Lung (tissue), 11 donors: ENCODE measurements at regions not wholly inside any gene's neighbourhood (a gene's known extent, or its start where the extent isn't known, plus 50 kb on each side); places are given as distances from the start of the nearest gene placed in this dataset.

ENCODE experiments used
- ATAC-seq: fragments of 200-7000 bp; cut with Tn5 transposase; one replicate; pipeline ENCODE4 v1.9.1; 2020; ENCODE audit warnings: moderate number of reproducible peaks; ENCODE audit not compliant: insufficient read depth, low FRiP score
- DNase-seq, 3 donors: peaks; one replicate each; pipeline ENCODE4 v3.0.0-alpha.2; 2013 to 2017
- H3K27ac ChIP-seq, 2 donors: one replicate each; pipeline ENCODE4 v1.5.1; 2013; ENCODE audit warnings: mild to moderate bottlenecking in 2 of 2, moderate library complexity in 2 of 2, control low read depth in 1 of 2, inconsistent platforms in 1 of 2, low read depth in 1 of 2, low read length in 1 of 2
- H3K27me3 ChIP-seq, 3 donors: one replicate each; pipeline ENCODE4 v1.5.1; 2013; ENCODE audit warnings: low read length in 2 of 3; ENCODE audit not compliant: control insufficient read depth in 3 of 3, insufficient read depth in 3 of 3
- H3K36me3 ChIP-seq, 4 donors: one replicate each; pipeline ENCODE4 v1.5.1; 2013; ENCODE audit warnings: low read length in 4 of 4, mild to moderate bottlenecking in 1 of 4, moderate library complexity in 1 of 4; ENCODE audit not compliant: control insufficient read depth in 4 of 4, insufficient read depth in 4 of 4
- H3K4me1 ChIP-seq, 5 donors: one replicate each; pipeline ENCODE4 v1.5.1; 2013; ENCODE audit warnings: low read length in 5 of 5, mild to moderate bottlenecking in 2 of 5, moderate library complexity in 1 of 5; ENCODE audit not compliant: control insufficient read depth in 5 of 5, insufficient read depth in 5 of 5
- H3K4me3 ChIP-seq: one replicate; pipeline ENCODE4 v1.5.1; 2013; ENCODE audit warnings: mild to moderate bottlenecking, control low read depth, moderate library complexity
- H3K9ac ChIP-seq, 2 donors: one replicate each; pipeline ENCODE4 v1.5.1; 2013; ENCODE audit warnings: low read length in 2 of 2, control low read depth in 1 of 2; ENCODE audit not compliant: insufficient read depth in 1 of 2
- H3K9me3 ChIP-seq, 4 donors: one replicate each; pipeline ENCODE4 v1.5.1; 2013; ENCODE audit warnings: low read length in 3 of 4, mild to moderate bottlenecking in 1 of 4, moderate library complexity in 1 of 4; ENCODE audit not compliant: control insufficient read depth in 4 of 4, insufficient read depth in 3 of 4
- WGBS, 2 donors: extraction: QIAGEN DNeasy Blood & Tissue Kit; methylation state at CpG; one replicate each; pipeline ENCODE4 v1.1.7; 2013; 5-methylcytosine and 5-hydroxymethylcytosine counted together
- TF ChIP-seq, protein P1 (sequence below): IDR thresholded peaks from 2 replicates; pipeline ENCODE4 v1.5.1; 2012; ENCODE audit warnings: mild to moderate bottlenecking; ENCODE audit errors: control extremely low read depth, extremely low read depth
- donor health status: control.
- donor health status: control.
- donor health status: Bipolar disorder and iron deficiency.
- donor health status: healthy.
- donor health status: DM: yes; HTN: yes; CAD: no.

DNA sequence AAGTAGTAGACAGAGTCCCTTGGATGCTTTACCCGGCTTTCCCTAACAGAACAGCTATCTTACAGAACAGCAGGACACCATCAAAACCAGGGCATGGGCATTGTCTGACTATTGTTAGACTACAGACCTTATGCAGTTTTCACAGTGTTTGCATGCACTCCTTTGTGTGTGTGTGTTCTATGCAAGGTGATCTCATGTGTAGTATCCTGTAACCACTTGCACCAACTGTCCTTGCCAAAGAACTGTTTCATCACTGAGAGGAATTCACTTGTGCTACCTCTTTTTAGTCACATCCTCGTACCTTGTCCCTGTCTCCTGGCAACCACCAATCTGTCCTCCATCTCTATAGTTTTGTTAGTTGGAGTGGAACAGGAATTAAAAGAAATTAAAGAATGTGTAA lies 183.6 kb upstream of the PZP start:
- Histone ChIP-seq H3K27ac (no peak overlapping the region), H3K36me3 (peaks cover 0 to 15% (median 0%) of the 10 kb centered on the region in 4 donors), H3K9me3 (no peaks in the 10 kb centered on the region), H3K4me3 (no peak overlapping the region), H3K4me1 (peaks cover 0 to 2% (median 0%) of the 10 kb centered on the region in 5 donors), H3K9ac (no peak overlapping the region), H3K27me3 (no peaks in the 10 kb centered on the region)
- TF ChIP-seq, protein P1, sequence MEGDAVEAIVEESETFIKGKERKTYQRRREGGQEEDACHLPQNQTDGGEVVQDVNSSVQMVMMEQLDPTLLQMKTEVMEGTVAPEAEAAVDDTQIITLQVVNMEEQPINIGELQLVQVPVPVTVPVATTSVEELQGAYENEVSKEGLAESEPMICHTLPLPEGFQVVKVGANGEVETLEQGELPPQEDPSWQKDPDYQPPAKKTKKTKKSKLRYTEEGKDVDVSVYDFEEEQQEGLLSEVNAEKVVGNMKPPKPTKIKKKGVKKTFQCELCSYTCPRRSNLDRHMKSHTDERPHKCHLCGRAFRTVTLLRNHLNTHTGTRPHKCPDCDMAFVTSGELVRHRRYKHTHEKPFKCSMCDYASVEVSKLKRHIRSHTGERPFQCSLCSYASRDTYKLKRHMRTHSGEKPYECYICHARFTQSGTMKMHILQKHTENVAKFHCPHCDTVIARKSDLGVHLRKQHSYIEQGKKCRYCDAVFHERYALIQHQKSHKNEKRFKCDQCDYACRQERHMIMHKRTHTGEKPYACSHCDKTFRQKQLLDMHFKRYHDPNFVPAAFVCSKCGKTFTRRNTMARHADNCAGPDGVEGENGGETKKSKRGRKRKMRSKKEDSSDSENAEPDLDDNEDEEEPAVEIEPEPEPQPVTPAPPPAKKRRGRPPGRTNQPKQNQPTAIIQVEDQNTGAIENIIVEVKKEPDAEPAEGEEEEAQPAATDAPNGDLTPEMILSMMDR = no peak
- 75 to 79% methylated on average over 2 of the region's 2 CpGs for WGBS, 2 donors
- DNase-seq (no peak), ATAC-seq (no peak)

DNA sequence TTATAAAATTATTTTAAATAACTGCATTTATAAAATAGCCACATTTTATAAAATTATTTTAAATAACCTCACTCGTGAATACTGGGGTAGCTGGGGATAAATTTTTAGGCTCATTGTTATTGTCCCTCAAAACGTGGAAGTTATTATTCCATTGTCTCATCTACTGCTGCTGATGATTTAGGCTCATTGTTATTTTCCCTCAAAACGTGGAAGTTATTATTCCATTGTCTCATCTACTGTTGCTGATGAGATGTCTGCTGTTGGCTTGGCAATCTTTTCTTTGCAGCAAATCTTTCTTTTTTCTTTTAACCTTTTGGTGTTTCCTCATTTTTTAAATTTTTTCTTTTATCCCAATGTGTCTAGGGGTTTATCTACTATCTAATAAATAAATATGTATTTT lies 182.6 kb upstream of the PZP start:
- DNase-seq (no peak), ATAC-seq (no peak)
- Histone ChIP-seq H3K36me3 (peaks cover 0 to 15% (median 0%) of the 10 kb centered on the region in 4 donors), H3K9me3 (no peaks in the 10 kb centered on the region), H3K27me3 (no peaks in the 10 kb centered on the region), H3K27ac (no peak overlapping the region), H3K4me3 (no peak overlapping the region), H3K9ac (no peak overlapping the region), H3K4me1 (peaks cover 0 to 2% (median 0%) of the 10 kb centered on the region in 5 donors)
- TF ChIP-seq, protein P1 = no peak
- 56% methylated on average over 3 of the region's 3 CpGs for WGBS, 2 donors

DNA sequence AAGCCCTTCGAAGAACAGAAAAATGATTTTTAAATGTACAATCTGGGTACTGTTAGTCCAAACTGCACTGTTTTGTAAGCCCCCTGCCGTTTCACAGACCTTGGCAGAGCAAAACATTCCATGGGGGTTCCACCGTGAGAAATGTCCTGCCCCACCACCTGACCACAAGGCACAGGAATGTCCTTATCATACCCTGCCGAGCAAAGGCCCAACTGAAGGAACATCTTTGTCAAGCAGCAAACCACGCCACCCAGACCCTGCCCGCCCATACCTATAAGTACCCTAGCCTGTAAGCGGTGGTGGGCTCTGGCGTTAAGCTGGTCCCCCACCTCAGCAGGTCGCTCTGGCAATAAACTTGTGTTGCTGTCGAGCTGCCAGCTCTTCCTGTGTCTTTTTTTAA lies 181.6 kb upstream of the PZP start:
- H3K4me3 ChIP-seq = no peak overlapping the region
- H3K27ac ChIP-seq = no peak overlapping the region
- no peaks in the 10 kb centered on the region for H3K27me3 ChIP-seq
- TF ChIP-seq, protein P1 = no peak
- ATAC-seq = no peak
- no peaks in the 10 kb centered on the region for H3K9me3 ChIP-seq
- peaks cover 0 to 2% (median 0%) of the 10 kb centered on the region in 5 donors for H3K4me1 ChIP-seq
- 79 to 85% methylated on average over 10 of the region's 10 CpGs for WGBS, 2 donors
- no peak overlapping the region for H3K9ac ChIP-seq
- H3K36me3 ChIP-seq = peaks cover 0 to 15% (median 0%) of the 10 kb centered on the region in 4 donors
- no peak for DNase-seq

DNA sequence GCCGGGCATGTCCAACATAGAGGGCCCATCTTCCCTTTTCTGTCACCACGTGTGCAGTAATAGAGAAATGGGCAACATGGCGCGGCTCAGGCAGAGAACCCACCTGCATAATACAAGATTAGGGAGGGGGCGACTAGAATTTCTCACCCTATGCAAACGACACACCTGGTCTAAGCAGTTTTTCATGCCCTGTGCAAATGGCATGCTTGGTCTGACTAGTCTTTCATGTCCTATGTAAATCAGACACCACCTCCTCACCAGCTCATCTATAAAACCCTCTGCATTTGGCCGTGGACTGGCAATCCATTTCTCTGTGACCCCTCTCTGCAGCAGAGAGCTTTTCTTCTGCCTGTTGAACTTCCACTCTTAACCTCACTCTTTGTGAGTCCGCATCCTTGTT lies 180.2 kb upstream of the PZP start:
- peaks cover 0 to 2% (median 0%) of the 10 kb centered on the region in 5 donors for H3K4me1 ChIP-seq
- peaks cover 0 to 15% (median 0%) of the 10 kb centered on the region in 4 donors for H3K36me3 ChIP-seq
- no peak overlapping the region for H3K9ac ChIP-seq
- WGBS, 2 donors = 79 to 82% methylated on average over 8 of the region's 8 CpGs
- no peaks in the 10 kb centered on the region for H3K9me3 ChIP-seq
- ATAC-seq (no peak), DNase-seq (no peak)
- TF ChIP-seq, protein P1 = no peak
- no peak overlapping the region for H3K4me3 ChIP-seq
- H3K27ac ChIP-seq = no peak overlapping the region
- no peaks in the 10 kb centered on the region for H3K27me3 ChIP-seq
